Ovary (tissue), 7 donors: ENCODE measurements at regions not wholly inside any gene's neighbourhood (a gene's known extent, or its start where the extent isn't known, plus 50 kb on each side); places are given as distances from the start of the nearest gene placed in this dataset.

Source experiments
- DNase-seq, 5 donors: peaks; one replicate each; pipeline ENCODE4 v3.0.0-alpha.2; 2019 to 2020
- H3K27ac ChIP-seq, 2 donors: fragments of 200-600 bp; one replicate each; pipeline versions ENCODE4 v1.5.1 to v1.8.0; 2019 to 2022
- H3K27me3 ChIP-seq: fragments of 200-600 bp; one replicate; pipeline ENCODE4 v1.8.0; 2022
- H3K36me3 ChIP-seq: fragments of 200-600 bp; sonication (generic); one replicate; pipeline ENCODE4 v1.5.1; 2019
- H3K4me1 ChIP-seq: one replicate; pipeline ENCODE4 v1.8.1; 2013; ENCODE audit warnings: mild to moderate bottlenecking, moderate library complexity; ENCODE audit not compliant: insufficient read depth
- H3K4me3 ChIP-seq: fragments of 200-600 bp; sonication (generic); one replicate; pipeline ENCODE4 v1.5.1; 2017
- H3K9me3 ChIP-seq, 2 donors: fragments of 200-600 bp in 1 of 2; sonication (generic) in 1 of 2; one replicate each; pipeline versions ENCODE4 v1.5.1 to v1.8.1; 2013 to 2019; ENCODE audit warnings: mild to moderate bottlenecking in 1 of 2, moderate library complexity in 1 of 2
- EP300 ChIP-seq: sonication (generic); formaldehyde crosslinking; IDR thresholded peaks from one replicate; pipeline ENCODE4 v1.6.1; 2017; ENCODE audit warnings: antibody characterized with exemption
- POLR2A ChIP-seq: fragments of 450-650 bp; IDR thresholded peaks from one replicate; pipeline ENCODE4 v1.6.1; 2017; ENCODE audit warnings: antibody characterized with exemption, mild to moderate bottlenecking, moderate library complexity
- WGBS, 3 donors: extraction: QIAGEN DNeasy Blood & Tissue Kit in 1 of 3; methylation state at CpG; one replicate each; pipeline versions ENCODE4 v1.1.5 to v1.1.7; 2013 to 2017; 5-methylcytosine and 5-hydroxymethylcytosine counted together
- intact Hi-C, 4 donors: fragments of 100-400 bp; cut with DNase I; formaldehyde crosslinking; loops; one replicate each; pipeline versions ENCODE4 v1.11.0 to v1.15.1; 2022 to 2023
- TF ChIP-seq, protein P1 (sequence below), 3 donors: fragments of 450-650 bp in 2 of 3; fragments of 200-600 bp in 1 of 3; IDR thresholded peaks; one replicate each; pipeline versions ENCODE4 v1.5.1 to v1.8.0; 2016 to 2022; ENCODE audit warnings: antibody characterized with exemption in 3 of 3, mild to moderate bottlenecking in 1 of 3
- donor health status: DM: no; HTN: no; CAD: no; lungs with moderate emphysema.
- donor health status: DM: no; HTN: no; CAD: no.
- donor health status: Bipolar disorder and iron deficiency.
- donor health status: DM: no; HTN: no; CAD: no.
- donor health status: DM: yes; HTN: yes; CAD: no.

DNA sequence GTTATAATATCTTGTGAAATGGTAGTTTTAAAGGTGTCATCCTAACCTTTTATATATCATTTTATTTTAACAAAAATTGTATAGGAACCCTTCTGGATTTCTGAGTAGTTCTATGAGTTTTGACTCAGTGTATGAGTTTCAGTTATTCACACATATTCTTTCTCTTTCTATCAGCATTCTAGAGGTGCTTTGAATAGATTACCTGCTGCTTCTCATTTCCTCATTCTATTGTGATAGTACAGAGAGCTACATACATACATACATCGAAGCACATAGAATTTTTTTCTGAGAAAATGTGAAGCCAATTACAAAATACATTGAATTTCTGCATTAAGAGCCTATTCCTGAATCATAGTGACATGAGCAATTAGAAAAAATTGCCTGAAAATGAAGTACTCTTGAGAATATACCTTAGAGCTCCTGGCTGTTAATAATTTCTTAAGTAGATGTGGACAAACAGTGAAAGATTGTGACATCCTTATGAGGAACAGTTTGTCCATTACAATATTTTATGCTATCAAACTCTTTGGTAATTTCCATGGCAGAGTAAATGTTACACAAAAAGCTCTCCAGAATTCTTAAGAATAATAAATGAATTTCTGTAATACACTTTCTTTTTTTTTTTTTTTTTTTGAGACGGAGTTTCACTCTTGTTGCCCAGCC, 556.6 kb downstream of the TRHDE start:
- intact Hi-C loops: no loop called here
- H3K27ac ChIP-seq: no peak overlapping the region
- H3K4me3 ChIP-seq: no peak overlapping the region
- H3K27me3 ChIP-seq: no peaks in the 10 kb centered on the region
- no peaks in the 10 kb centered on the region for H3K36me3 ChIP-seq
- DNase-seq: no peak
- no peaks in the 10 kb centered on the region for H3K9me3 ChIP-seq
- TF ChIP-seq POLR2A (no peak), EP300 (no peak)
- TF ChIP-seq, protein P1, sequence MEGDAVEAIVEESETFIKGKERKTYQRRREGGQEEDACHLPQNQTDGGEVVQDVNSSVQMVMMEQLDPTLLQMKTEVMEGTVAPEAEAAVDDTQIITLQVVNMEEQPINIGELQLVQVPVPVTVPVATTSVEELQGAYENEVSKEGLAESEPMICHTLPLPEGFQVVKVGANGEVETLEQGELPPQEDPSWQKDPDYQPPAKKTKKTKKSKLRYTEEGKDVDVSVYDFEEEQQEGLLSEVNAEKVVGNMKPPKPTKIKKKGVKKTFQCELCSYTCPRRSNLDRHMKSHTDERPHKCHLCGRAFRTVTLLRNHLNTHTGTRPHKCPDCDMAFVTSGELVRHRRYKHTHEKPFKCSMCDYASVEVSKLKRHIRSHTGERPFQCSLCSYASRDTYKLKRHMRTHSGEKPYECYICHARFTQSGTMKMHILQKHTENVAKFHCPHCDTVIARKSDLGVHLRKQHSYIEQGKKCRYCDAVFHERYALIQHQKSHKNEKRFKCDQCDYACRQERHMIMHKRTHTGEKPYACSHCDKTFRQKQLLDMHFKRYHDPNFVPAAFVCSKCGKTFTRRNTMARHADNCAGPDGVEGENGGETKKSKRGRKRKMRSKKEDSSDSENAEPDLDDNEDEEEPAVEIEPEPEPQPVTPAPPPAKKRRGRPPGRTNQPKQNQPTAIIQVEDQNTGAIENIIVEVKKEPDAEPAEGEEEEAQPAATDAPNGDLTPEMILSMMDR (IDR thresholded peaks at IDR 0.05): no peak
- 87 to 96% (median 90%) methylated on average over 2 of the region's 2 CpGs for WGBS, 3 donors
- H3K4me1 ChIP-seq: no peaks in the 10 kb centered on the region

DNA sequence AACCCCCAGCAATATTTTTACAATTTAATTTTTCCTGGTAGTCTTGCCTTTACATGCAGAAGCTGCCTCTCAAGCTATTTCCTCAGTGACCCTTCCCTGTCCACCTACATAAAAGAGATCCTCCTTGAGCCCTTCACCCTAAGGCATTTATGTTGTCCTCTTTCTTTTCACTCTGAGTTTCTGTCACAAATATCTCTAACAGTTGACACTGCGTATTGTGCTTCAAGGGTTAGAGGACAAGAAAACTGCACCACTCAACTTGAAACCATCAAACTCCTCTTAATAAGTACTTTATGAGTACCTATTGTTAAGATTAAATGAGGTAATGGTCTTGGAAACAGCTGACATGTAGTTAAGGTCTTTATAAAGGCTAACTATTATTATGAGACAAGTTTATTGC, 557.7 kb downstream of the TRHDE start:
- Histone ChIP-seq H3K4me3 (no peak overlapping the region), H3K9me3 (no peaks in the 10 kb centered on the region), H3K4me1 (no peaks in the 10 kb centered on the region), H3K27me3 (no peaks in the 10 kb centered on the region), H3K36me3 (no peaks in the 10 kb centered on the region), H3K27ac (no peak overlapping the region)
- WGBS, 3 donors: 87 to 96% (median 87%) methylated on average over 1 of the region's 1 CpG
- TF ChIP-seq POLR2A (no peak), EP300 (no peak)
- TF ChIP-seq, protein P1 (IDR thresholded peaks at IDR 0.05): no peak
- intact Hi-C loops: no loop called here
- DNase-seq: no peak

DNA sequence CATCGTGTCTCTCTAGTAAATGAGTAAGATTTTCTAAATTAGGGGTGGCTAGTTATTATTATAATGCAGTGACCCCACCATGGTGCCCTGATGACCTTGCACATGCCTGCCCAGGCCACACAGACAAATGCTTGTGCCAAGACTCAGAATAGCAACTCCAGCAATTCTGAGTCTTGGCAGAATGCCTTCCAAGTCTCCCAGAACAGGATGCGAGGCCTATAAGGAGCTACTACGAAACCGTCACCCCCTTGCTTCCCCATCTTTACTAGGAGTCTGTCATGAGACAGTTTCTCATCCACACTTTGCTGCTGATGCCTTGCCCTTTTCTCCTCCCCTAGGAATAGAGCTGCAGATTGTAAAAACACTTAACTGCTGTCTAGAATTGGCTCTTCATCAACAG, 559.9 kb downstream of the TRHDE start:
- H3K4me1 ChIP-seq: no peaks in the 10 kb centered on the region
- intact Hi-C loops: no loop called here
- no peaks in the 10 kb centered on the region for H3K27me3 ChIP-seq
- no peaks in the 10 kb centered on the region for H3K36me3 ChIP-seq
- no peak overlapping the region for H3K4me3 ChIP-seq
- H3K27ac ChIP-seq: no peak overlapping the region
- 70 to 77% (median 74%) methylated on average over 4 of the region's 4 CpGs for whole genome bisulfite sequencing, 3 donors
- TF ChIP-seq, protein P1 (IDR thresholded peaks at IDR 0.05): no peak
- TF ChIP-seq POLR2A (no peak), EP300 (no peak)
- no peak for DNase-seq
- H3K9me3 ChIP-seq: no peaks in the 10 kb centered on the region

DNA sequence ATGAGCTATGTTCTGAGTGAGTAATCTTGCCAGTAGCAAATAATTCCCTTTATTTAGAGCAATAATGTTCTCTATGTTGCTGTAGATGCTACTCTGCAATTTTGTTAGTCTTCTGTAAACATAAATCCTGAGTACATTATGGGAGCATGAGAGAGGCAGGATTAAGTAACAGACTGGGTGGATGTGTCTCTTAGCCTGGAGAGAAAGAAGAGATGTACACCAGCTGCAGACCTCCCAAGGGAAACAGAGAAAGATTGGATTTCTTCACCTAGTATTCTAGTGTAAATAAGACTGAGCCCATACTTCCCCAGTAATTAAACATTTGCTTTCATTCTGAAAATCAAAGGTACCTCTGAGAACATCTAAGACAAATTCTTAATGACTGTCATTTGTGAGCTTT, 564.0 kb downstream of the TRHDE start:
- Histone ChIP-seq H3K27me3 (no peaks in the 10 kb centered on the region), H3K36me3 (no peaks in the 10 kb centered on the region), H3K4me3 (no peak overlapping the region), H3K27ac (no peak overlapping the region), H3K4me1 (no peaks in the 10 kb centered on the region), H3K9me3 (no peaks in the 10 kb centered on the region)
- no peak for TF ChIP-seq EP300
- TF ChIP-seq, protein P1 (IDR thresholded peaks at IDR 0.05): no peak
- intact Hi-C loops: no loop called here
- DNase-seq: no peak
